H1 (cell line): ENCODE measurements at regions not wholly inside any gene's neighbourhood (a gene's known extent, or its start where the extent isn't known, plus 50 kb on each side); places are given as distances from the start of the nearest gene placed in this dataset.

Source experiments
- CTCF ChIA-PET: fragments of 300-600 bp; sonication (Branson Sonifier 250); formaldehyde crosslinking; loops from one replicate; lab custom pipeline; 2021; ENCODE audit not compliant: partially characterized antibody; lab: Charles Lee
- POLR2A ChIA-PET: fragments of 300-600 bp; sonication (Branson Sonifier 250); formaldehyde crosslinking; loops from one replicate; lab custom pipeline; 2021; ENCODE audit warnings: inconsistent platforms; ENCODE audit not compliant: partially characterized antibody; lab: Charles Lee
- DNase-seq, 2 experiments: peaks; one replicate each; pipeline versions ENCODE4 v3.0.0 to v3.0.0-alpha.2; 2010 to 2022; ENCODE audit warnings: low spot score in 2 of 2, low read depth in 1 of 2, mixed read lengths in 1 of 2
- FAIRE-seq: peaks from 2 replicates; lab custom pipeline; 2011; peaks lifted over from hg19 to GRCh38; lab: Jason Lieb, UNC
- H2AFZ ChIP-seq: 2 replicates; pipeline ENCODE4 v1.8.1; 2012; ENCODE audit warnings: low read length, inconsistent platforms
- H2AK5ac ChIP-seq: 2 replicates; pipeline ENCODE4 v1.6.1; 2013; ENCODE audit warnings: low read depth, low read length
- H2BK120ac ChIP-seq: replicated peaks from 2 replicates; pipeline ENCODE3; 2013; ENCODE audit warnings: low read depth, low read length, inconsistent platforms
- H2BK12ac ChIP-seq: 2 replicates; pipeline ENCODE4 v1.6.1; 2013; ENCODE audit warnings: low read depth, low read length
- H2BK15ac ChIP-seq: 2 replicates; pipeline ENCODE4 v1.6.1; 2013; ENCODE audit warnings: low read length
- H2BK20ac ChIP-seq: 2 replicates; pipeline ENCODE4 v1.6.1; 2013; ENCODE audit warnings: low read length
- H2BK5ac ChIP-seq: 2 replicates; pipeline ENCODE4 v1.6.1; 2013; ENCODE audit warnings: low read depth, low read length
- H3K14ac ChIP-seq: 2 replicates; pipeline ENCODE4 v1.6.1; 2013; ENCODE audit warnings: inconsistent platforms; ENCODE audit not compliant: insufficient read length
- H3K18ac ChIP-seq: 2 replicates; pipeline ENCODE4 v1.6.1; 2013; ENCODE audit warnings: low read length; ENCODE audit errors: extremely low read depth
- H3K23ac ChIP-seq: 2 replicates; pipeline ENCODE4 v1.6.1; 2013; ENCODE audit warnings: inconsistent platforms; ENCODE audit not compliant: insufficient read length
- H3K23me2 ChIP-seq: 2 replicates; pipeline ENCODE4 v1.6.1; 2013; ENCODE audit warnings: low read depth, low read length
- H3K27ac ChIP-seq: 2 replicates; pipeline ENCODE4 v1.6.1; 2011; ENCODE audit warnings: low read depth, low read length, inconsistent platforms
- H3K27me3 ChIP-seq, 4 experiments: replicated peaks in 1 of 4; 1 replicate in 1 of 4; 2 replicates in 3 of 4; pipeline versions ENCODE4 v1.6.1 to v1.8.1; 2011 to 2013; ENCODE audit warnings: low read length in 3 of 4, mild to moderate bottlenecking in 3 of 4, inconsistent platforms in 2 of 4, mixed read lengths in 2 of 4, moderate library complexity in 1 of 4; ENCODE audit not compliant: control insufficient read depth in 3 of 4, insufficient read depth in 3 of 4; ENCODE audit errors: extremely low read depth in 1 of 4
- H3K36me3 ChIP-seq, 4 experiments: 2 replicates each; pipeline versions ENCODE4 v1.6.1 to v1.8.1; 2011 to 2013; ENCODE audit warnings: mild to moderate bottlenecking in 4 of 4, low read length in 3 of 4, moderate library complexity in 2 of 4, control low read depth in 1 of 4, inconsistent platforms in 1 of 4; ENCODE audit not compliant: insufficient read depth in 4 of 4, control insufficient read depth in 2 of 4
- H3K4ac ChIP-seq: replicated peaks from 2 replicates; pipeline ENCODE3; 2013; ENCODE audit warnings: low read length, low read depth, mixed read lengths, inconsistent platforms; ENCODE audit not compliant: insufficient read length
- H3K4me1 ChIP-seq, 4 experiments: replicated peaks in 1 of 4; 1 replicate in 1 of 4; 2 replicates in 3 of 4; pipeline versions ENCODE4 v1.6.1 to v1.8.1; 2011 to 2013; ENCODE audit warnings: low read length in 3 of 4, inconsistent platforms in 2 of 4, mixed read lengths in 1 of 4; ENCODE audit not compliant: insufficient read depth in 4 of 4, control insufficient read depth in 3 of 4
- H3K4me2 ChIP-seq, 2 experiments: 2 replicates each; pipeline versions ENCODE4 v1.6.1 to v1.8.1; 2011 to 2013; ENCODE audit warnings: low read depth in 2 of 2, low read length in 2 of 2, control low read depth in 1 of 2, inconsistent platforms in 1 of 2, mild to moderate bottlenecking in 1 of 2; ENCODE audit not compliant: insufficient read depth in 1 of 2
- H3K4me3 ChIP-seq, 4 experiments: fragments of 200-600, 300-600 bp in 1 of 4; sonication (generic), shearing (Covaris generic), sonication (Bioruptor Twin) in 1 of 4; 2 replicates each; pipeline versions ENCODE4 v1.5.1 to v1.8.1; 2011 to 2016; ENCODE audit warnings: low read length in 4 of 4, low read depth in 3 of 4, control low read depth in 2 of 4, inconsistent platforms in 2 of 4, mild to moderate bottlenecking in 2 of 4, mixed read lengths in 1 of 4, moderate library complexity in 1 of 4; ENCODE audit not compliant: insufficient read depth in 2 of 4; ENCODE audit errors: extremely low read depth in 1 of 4
- H3K56ac ChIP-seq: replicated peaks from 2 replicates; pipeline ENCODE3; 2013; ENCODE audit warnings: low read depth, mild to moderate bottlenecking, mixed read lengths, low read length, inconsistent platforms; ENCODE audit not compliant: insufficient read length
- H3K79me1 ChIP-seq: 2 replicates; pipeline ENCODE4 v1.6.1; 2013; ENCODE audit warnings: low read depth, low read length, control low read depth
- H3K79me2 ChIP-seq, 2 experiments: 2 replicates each; pipeline versions ENCODE4 v1.6.1 to v1.8.1; 2012 to 2013; ENCODE audit warnings: low read length in 2 of 2, mild to moderate bottlenecking in 2 of 2, inconsistent platforms in 1 of 2; ENCODE audit not compliant: insufficient read depth in 2 of 2, control insufficient read depth in 1 of 2
- H3K9ac ChIP-seq, 4 experiments: replicated peaks in 1 of 4; 1 replicate in 1 of 4; 2 replicates in 3 of 4; pipeline versions ENCODE4 v1.6.1 to v1.8.1; 2011 to 2013; ENCODE audit warnings: low read depth in 3 of 4, low read length in 3 of 4, control low read depth in 2 of 4, mild to moderate bottlenecking in 2 of 4, moderate library complexity in 2 of 4, inconsistent platforms in 1 of 4; ENCODE audit errors: extremely low read depth in 1 of 4
- H3K9me3 ChIP-seq, 2 experiments: 2 replicates each; pipeline versions ENCODE4 v1.6.1 to v1.8.1; 2012 to 2013; ENCODE audit warnings: mild to moderate bottlenecking in 2 of 2, moderate library complexity in 2 of 2, control low read depth in 1 of 2, inconsistent platforms in 1 of 2, low read depth in 1 of 2, low read length in 1 of 2, mixed read lengths in 1 of 2; ENCODE audit not compliant: insufficient read depth in 2 of 2
- H4K20me1 ChIP-seq, 2 experiments: replicated peaks in 1 of 2; 2 replicates each; pipeline versions ENCODE3 to v1.8.1; 2011 to 2013; ENCODE audit warnings: inconsistent platforms in 2 of 2, low read length in 2 of 2, mild to moderate bottlenecking in 1 of 2; ENCODE audit not compliant: insufficient read depth in 2 of 2, control insufficient read depth in 1 of 2
- H4K5ac ChIP-seq: 2 replicates; pipeline ENCODE4 v1.6.1; 2013; ENCODE audit warnings: low read length, low read depth, mixed read lengths, inconsistent platforms; ENCODE audit not compliant: insufficient read length
- H4K8ac ChIP-seq: 2 replicates; pipeline ENCODE4 v1.8.0; 2013; ENCODE audit warnings: mild to moderate bottlenecking, moderate library complexity, low read length, inconsistent platforms; ENCODE audit not compliant: insufficient read depth; ENCODE audit errors: extremely low read depth
- H4K91ac ChIP-seq: replicated peaks from 2 replicates; pipeline ENCODE3; 2013; ENCODE audit warnings: low read length, mixed read lengths, inconsistent platforms; ENCODE audit not compliant: insufficient read length
- GABPA ChIP-seq: IDR thresholded peaks from 2 replicates; pipeline ENCODE4 v1.6.1; 2011; ENCODE audit warnings: mild to moderate bottlenecking, low read length, moderate library complexity, borderline replicate concordance; ENCODE audit not compliant: insufficient read depth
- HDAC2 ChIP-seq, 2 experiments: fragments of 300-600 bp in 1 of 2; sonication (generic) in 1 of 2; IDR thresholded peaks; 2 replicates each; pipeline ENCODE4 v1.6.1; 2011 to 2012; ENCODE audit warnings: low read depth in 2 of 2, low read length in 2 of 2, mild to moderate bottlenecking in 2 of 2, moderate library complexity in 2 of 2, borderline replicate concordance in 1 of 2, inconsistent platforms in 1 of 2
- WGBS, 2 experiments: shearing (Covaris generic) in 1 of 2; methylation state at CpG; one replicate each; pipeline versions ENCODE4 v1.1.6 to v1.1.7; 2013 to 2015; ENCODE audit warnings: low lambda C conversion rate in 2 of 2, mixed read lengths in 2 of 2, inconsistent platforms in 1 of 2, low coverage in 1 of 2, missing lambda C conversion rate in 1 of 2; ENCODE audit not compliant: insufficient replicate concordance in 2 of 2, insufficient coverage in 1 of 2, insufficient read length in 1 of 2; ENCODE audit errors: extremely low coverage in 1 of 2, missing lambda C conversion rate in 1 of 2; 5-methylcytosine and 5-hydroxymethylcytosine counted together

- Histone ChIP-seq H3K4me2 (no peak overlapping the region), H3K14ac (no peak overlapping the region), H2BK12ac (no peak overlapping the region), H3K27me3 (no peaks in the 10 kb centered on the region), H2AFZ (no peak overlapping the region), H3K56ac (no peak overlapping the region), H2BK120ac (no peak overlapping the region), H2BK15ac (no peak overlapping the region), H3K9me3 (no peaks in the 10 kb centered on the region), H3K4me1 (no peaks in the 10 kb centered on the region; a peak in 1 of 7 replicates), H3K79me2 (no peaks in the 10 kb centered on the region), H3K23me2 (no peaks in the 10 kb centered on the region), H3K23ac (no peak overlapping the region), H3K4me3 (no peak overlapping the region), H2AK5ac (no peak overlapping the region), H3K36me3 (no peaks in the 10 kb centered on the region), H3K9ac (no peak overlapping the region), H2BK5ac (no peak overlapping the region), H4K20me1 (no peaks in the 10 kb centered on the region), H4K5ac (no peak overlapping the region), H3K18ac (no peak overlapping the region), H3K27ac (no peak overlapping the region), H4K8ac (no peak overlapping the region), H3K4ac (no peak overlapping the region), H4K91ac (no peak overlapping the region), H3K79me1 (no peaks in the 10 kb centered on the region), H2BK20ac (no peak overlapping the region)
- DNase-seq (peak in 1 of 2 experiments; percentile 52), FAIRE-seq (no peak)
- CTCF ChIA-PET = interaction anchor here (0.7 to 2.2 kb wide), 13 partner anchors 8 to 283 kb away, joined by 3 to 10 read pairs (median 5); no protein-coding TSS in a partner anchor
- POLR2A ChIA-PET = no interaction called here
- WGBS, 2 experiments = 85% methylated on average over 5 of the region's 5 CpGs; no CpG with 5 or more reads in 1 of the 2 experiments
- no peak for TF ChIP-seq GABPA
- TF ChIP-seq HDAC2 (IDR thresholded peaks at IDR 0.05; ENCODE audit: borderline replicate concordance in 1 of 2, low read depth in 2 of 2, low read length in 2 of 2) = no peak
These were observed 235.1 kb downstream of the UQCRFS1 start for GRCh38 chr19:28977826-28978225.
